ENCODE measurements at regions not wholly inside any gene's neighbourhood (a gene's known extent, or its start where the extent isn't known, plus 50 kb on each side); places are given as distances from the start of the nearest gene placed in this dataset.

DNA sequence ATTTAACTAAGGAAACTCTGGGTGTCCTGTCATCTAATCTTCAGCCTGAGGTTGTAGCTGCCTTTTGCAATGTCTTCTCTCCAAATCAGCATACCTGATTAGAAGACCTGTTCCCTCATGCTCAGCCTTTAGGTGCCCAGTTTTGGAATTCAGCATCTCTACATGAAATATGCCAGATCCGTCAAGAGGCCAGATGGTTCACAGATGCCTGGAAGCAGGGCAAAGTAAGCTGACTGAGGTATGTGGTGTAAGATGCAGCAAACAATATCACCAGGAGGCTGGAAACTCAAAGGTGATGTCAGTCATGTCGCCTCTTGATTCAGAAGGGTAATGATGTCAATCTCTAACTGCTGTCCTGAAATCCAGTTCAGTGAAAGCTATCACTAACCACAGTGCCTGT is 324.4 kb downstream of the PRELID2 start:
- no peak for FAIRE-seq
- DNase-seq (ENCODE audit: insufficient read length, low spot score): no peak

DNA sequence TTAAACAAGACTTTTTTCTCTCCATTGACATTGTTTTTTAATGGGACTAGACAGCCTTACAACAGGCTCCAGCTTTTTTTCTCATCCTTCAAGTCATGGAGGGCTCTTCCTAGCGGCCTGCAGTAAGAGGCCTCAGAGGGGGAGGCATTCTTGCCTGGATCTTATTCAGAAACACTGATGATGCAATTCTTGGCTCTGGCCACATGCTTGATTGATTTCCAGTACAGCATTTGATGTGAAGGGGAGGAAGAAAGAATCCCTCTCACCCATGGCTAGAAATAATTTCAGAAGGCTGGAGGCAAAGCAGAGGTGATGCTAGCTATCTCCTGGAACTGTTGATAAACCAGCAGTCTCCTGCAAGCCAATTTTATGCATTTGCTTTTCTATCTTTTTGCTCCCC is 324.8 kb downstream of the PRELID2 start:
- FAIRE-seq (no peak), DNase-seq (ENCODE audit: insufficient read length, low spot score) (no peak)

DNA sequence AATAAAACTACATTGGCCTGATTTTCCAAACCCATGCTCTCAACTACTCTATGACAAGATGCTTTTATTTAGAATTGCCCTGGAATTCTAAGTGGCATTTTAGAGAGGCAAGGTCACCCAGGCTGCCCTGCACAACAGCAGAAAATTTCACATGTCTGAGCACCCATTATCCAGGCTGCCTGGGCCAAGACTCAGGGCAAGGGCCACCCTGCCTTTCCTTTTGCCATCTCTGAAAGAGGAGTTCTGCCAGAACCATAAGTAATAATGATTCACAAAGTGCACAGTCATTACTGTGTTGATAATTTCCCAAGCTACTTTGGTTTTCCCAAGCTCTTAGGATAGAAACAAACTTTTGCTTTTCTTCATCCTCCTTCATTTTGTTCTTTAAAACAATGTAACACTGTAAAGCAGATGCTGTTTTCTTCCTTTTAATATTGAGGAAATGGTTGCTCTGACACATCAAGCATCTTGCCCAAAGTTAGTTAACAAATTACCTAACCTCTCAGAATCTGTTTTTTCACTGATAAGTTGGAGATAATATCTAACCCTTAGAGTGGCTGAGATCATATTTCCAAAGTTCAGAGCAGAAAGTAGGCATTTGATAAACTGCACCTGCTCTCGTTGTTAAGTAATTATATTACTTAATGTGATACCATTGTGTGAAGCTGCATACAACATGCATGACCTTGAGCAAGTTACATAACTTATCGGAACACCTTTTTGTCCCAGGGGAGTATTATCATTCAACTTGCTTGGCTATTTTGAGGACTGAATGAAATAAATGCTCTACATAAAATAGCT is 325.6 kb downstream of the PRELID2 start:
- no peak for FAIRE-seq
- DNase-seq (ENCODE audit: insufficient read length, low spot score): no peak

DNA sequence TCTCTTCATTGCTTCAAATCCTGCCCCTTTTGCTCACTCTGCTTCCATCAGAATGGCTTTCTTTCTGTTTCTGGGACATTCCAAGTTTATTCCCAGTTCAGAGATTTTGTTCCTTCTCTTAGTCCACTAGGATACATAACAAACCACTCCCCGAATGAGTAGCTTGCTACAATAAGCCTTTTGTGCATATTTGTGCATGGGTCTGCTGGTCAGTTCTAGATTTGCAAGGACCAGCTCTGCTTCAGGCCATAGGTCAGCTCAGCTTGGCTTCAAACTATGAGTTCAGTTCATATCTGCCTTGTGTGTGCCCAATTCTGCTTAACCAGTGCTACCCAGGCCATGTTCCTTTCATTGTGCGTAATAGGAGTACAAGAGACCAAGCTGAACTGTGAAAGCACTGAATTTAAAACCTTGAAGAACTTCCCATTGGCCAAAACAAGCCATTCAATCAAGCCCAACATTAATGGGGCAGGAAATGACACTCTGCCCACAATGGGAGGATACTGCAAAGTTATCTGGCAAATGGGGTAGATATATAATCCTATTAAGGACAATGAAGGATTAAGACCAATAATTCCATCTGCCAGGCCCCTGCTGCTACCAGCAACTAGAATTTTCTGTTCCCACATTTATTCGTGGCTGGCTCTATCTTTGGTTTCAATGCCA is 328.8 kb downstream of the PRELID2 start:
- no peak for FAIRE-seq

DNA sequence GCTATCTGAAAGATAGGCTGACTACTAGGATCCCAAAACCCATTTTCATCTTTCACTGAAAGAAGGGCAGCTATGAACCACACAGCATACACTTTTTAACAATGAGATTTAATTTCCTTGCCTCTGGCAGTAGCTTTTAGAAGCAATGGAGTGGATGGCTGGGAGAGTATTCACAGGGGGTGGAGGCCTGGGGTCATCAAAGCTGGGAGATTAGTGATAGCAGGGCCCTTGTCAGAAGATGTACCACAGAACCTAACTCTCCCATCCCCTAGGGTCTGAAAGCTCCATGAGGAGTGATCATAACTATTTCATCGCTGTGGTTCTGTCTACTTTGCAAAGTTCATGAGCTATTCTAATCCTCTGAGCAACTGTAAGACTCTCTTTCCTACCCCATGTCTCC is 332.2 kb downstream of the PRELID2 start:
- DNase-seq (ENCODE audit: insufficient read length, low spot score) (no peak), FAIRE-seq (no peak)

More for the DNA sequence above, 328.8 kb downstream of the PRELID2 start:
- no peak for DNase-seq (ENCODE audit: insufficient read length, low spot score)

DNA sequence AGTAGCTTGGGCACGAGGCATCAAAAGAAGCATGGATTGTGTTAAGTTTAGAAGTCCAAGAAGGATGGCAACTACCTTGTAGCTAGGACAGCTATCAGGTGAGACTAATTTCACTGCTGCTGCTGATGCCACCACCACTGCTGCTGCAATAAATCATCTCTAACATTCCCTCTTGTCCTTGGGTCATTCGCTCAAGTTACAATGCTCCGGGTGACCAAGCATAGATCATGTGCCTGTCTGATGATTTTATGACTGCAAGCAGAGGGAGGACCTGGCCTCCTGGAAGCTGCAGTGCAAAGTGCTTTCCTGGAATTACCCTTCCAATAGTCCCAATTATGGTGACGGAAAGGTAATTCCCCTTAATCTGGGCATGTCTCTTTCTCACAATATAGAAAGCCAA is 334.4 kb downstream of the PRELID2 start:
- DNase-seq (ENCODE audit: insufficient read length, low spot score): no peak
- no peak for FAIRE-seq

DNA sequence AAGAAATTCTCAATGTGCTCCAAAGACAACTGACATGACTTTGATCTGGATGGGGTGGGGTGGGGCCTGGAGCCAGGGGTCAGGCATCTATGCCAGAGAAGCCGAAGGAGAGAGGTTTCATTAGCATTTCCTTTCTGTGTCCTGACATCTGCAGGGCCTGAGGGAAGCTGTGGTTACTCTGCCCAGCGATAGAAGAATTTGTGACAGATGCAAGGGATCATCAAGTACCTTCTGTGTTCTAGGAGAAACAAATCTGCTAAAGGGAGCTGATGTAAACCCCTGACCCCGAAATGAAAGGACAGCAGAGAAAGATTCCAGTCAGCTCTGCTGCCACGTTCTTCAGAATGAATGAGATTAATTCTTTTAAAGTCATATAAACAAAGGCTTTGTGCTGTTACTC is 335.7 kb downstream of the PRELID2 start:
- no peak for FAIRE-seq
- DNase-seq (ENCODE audit: insufficient read length, low spot score): no peak

DNA sequence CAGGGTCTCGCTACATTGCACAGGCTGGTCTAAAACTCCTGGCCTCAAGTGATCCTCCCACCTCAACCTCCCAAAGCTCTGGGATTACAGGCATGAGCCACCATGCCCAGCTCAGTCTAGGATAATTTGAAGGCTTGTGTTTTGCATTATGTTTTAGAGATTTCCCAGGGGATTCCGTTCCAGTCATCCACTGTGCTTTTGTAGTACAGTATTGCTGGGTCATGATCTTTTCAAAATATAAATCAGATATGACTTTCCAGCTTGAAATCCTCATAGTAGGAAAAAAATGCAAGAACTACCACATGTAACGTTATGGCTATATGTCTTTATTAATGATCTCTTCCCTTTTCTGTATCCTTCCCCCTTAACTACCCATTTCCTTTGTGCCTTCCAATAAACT is 338.1 kb downstream of the PRELID2 start:
- no peak for FAIRE-seq
- DNase-seq (ENCODE audit: insufficient read length, low spot score): no peak

DNA sequence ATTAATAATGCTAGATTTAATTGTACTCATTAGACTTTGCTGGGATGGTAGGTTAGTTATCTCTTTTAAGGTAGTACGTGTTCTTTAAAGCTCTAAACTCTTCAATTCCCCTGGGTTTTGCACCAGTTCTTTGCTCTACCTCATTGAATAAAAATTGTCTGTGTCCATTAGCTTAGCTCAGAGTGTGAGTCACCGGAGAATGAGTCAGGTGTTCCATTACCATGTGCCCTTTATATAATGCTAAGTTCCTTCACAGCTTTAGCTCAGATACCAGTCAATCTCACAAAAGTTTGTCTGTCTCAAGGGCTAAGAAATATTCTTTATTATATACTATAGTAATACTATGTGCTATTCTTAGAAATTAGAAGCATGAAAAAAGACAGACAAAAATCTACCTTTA is 339.4 kb downstream of the PRELID2 start:
- FAIRE-seq: no peak
- no peak for DNase-seq (ENCODE audit: insufficient read length, low spot score)

DNA sequence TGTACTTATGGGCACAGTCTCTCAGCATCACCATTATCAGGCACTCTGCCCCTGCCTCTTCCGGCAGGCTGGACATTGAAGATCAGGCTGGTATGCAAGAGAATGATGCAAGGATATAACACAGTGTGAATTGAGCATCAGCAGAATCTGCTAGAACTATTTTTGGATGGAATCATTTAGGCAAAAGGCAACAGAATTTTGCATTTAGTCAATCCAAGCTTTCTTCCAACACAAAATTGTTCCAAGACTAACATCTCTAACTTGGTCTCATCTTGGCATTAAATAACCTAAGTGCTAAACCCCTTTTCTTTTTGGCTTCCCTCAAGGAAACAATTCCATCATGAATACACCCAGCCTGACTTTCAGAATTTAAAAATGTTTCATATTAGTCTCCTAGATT is 339.9 kb downstream of the PRELID2 start:
- FAIRE-seq (no peak), DNase-seq (ENCODE audit: insufficient read length, low spot score) (no peak)

DNA sequence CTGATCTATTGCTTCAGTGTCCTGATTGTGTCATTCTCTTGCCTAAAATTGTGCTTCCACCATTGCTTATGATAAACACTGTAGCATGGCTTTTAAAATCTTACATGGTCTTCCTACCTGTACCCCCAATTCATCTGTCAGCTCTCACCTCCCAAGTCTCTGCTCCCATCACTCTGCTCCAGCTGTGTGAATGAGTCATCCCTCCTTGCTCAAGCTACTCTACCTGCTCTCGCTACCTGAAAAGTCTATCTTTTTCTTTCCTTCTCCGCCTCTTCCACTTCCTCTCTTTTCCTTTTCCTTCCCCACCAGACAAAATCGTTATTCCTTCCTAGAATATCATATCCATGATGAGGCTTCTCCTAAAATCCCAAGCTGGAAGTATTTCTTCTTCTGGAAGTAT is 341.7 kb downstream of the PRELID2 start:
- FAIRE-seq (no peak), DNase-seq (ENCODE audit: insufficient read length, low spot score) (no peak)

DNA sequence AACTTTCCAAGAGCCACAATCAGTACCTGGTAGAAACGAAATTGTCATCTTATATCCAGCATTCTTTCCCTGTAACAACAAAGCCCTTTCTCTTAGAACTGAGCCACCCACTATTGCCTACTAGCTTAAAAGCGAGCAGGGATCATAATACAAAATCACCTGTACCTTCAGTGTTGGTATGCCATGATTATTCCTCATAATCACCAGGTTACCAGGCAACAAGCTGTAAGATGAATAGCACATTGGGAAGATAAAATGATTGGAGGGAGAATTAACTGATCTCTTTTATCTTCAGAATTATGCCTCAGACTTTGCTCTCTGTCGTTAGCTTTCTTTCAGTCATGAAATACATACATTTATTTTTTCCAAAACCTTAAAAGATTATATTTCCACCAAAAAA is 345.6 kb downstream of the PRELID2 start:
- no peak for FAIRE-seq
- DNase-seq (ENCODE audit: insufficient read length, low spot score): no peak

DNA sequence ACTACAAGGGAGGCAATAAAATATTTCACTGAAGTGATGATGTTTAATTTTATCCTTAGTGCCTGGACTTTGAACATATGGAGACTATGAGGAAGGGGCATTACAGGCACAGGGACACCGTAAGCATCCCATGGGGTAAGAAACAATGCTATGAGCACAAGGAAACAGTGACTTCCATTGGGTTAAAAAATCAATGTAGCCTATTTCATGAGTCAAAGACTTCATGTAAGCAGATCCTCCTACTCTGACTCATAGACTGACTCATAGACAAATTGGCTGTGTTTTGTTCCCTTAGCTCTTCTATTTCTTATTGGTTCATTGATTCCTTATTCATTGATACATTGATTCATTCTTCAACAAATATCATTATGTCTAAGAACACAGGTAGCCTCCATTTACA is 351.0 kb downstream of the PRELID2 start:
- FAIRE-seq: no peak
- DNase-seq (ENCODE audit: insufficient read length, low spot score): no peak

DNA sequence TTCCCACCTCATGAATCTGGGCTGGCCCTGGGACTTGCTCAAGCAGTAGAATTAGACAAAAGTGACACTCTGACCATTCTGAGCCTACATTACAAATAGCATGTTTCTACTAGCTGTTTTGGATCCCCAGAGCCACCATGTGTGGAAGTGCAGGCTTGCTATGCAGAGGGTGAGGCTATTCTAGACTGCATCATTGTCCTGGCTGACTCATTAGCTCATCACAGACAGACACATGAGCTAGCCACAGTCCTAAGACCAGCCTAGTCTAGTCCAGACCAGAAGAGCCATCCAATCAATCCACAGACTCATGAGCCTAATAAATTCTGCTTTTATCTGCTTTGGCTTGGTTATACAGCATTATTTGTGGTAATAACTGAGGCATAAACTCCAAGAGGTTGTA is 351.9 kb downstream of the PRELID2 start:
- DNase-seq (ENCODE audit: insufficient read length, low spot score) (no peak), FAIRE-seq (no peak)

DNA sequence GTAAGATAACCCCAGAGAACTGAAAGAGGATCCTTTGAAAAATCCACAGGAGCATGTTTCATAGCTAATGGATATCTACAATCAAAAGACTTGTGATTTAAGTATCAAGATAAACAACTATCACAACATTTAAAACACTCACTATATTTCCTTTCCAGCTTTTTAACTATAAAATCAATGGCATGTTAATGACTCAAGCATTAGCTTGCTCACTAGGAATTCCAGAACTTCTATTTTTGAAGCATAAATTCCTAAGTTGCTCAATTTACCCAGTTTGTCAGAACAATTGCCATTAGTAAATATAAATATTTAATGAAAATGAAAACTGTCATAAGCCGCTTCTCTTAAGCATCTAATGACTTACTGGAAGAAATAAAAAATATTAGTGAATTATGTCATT is 355.3 kb downstream of the PRELID2 start:
- FAIRE-seq (no peak), DNase-seq (ENCODE audit: insufficient read length, low spot score) (no peak)

DNA sequence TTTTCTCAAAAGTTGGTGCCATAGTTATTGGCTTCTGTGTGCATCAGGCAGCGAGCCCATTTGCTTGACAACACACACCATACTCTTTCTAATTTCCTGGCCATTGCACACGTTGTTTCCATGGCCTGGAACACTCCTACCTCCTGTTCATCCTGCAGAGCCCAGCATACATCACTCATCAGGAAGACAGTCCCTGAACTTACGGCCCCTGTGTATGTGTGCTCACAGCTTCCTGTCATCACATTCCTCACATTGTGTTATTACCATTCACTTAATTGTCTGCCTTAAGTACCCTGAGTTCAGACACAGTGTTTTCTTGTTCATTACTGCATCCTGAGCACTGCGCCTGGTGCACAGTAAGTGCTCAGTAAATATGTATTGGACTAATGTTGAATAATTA is 355.9 kb downstream of the PRELID2 start:
- no peak for FAIRE-seq
- DNase-seq (ENCODE audit: insufficient read length, low spot score): no peak

DNA sequence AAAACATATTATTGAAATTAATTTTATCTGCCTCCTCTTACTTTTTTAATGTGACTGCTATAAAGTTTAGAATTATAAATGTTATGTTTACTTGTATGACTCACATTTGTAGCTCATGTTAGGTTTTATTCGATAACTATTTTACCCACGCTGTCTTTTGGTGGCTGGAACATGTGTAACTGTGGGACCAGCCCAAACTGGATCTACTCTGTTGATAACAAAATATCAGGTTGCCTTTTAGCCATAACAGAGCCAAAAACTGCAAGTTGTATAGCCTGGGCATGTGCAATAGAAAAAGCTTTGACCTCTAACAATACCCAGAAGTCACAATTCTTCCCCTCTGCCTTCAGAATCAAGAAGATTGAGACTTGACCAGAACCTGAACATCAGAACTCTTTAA is 356.5 kb downstream of the PRELID2 start:
- no peak for DNase-seq (ENCODE audit: insufficient read length, low spot score)
- FAIRE-seq: no peak

DNA sequence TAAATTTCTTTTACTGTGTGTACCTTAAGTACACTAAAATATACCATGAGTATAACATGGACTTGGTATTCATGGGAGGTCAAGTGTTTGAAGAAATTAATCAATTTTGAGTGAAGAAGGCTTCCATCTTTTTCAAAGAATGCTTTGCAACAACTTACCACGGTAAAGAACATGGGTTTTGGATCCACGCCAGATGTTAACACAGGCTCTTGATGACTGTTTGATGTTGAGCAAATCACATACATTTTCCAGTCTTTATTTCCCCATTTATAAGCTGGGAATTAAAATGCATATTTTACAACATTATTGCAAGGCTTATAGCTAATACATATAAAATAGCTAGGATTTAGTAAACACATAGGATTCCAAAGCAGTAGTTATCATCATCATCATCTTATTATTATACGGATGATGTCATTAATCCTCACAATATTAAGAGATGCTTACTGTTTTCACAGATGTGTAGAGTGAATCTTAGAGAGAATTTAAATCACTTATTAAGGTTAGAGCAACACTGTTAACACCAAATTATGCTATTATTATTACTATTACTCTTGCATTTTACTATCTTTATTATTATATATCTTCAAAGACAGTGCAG is 362.0 kb downstream of the PRELID2 start:
- DNase-seq (ENCODE audit: insufficient read length, low spot score): no peak
- no peak for FAIRE-seq

DNA sequence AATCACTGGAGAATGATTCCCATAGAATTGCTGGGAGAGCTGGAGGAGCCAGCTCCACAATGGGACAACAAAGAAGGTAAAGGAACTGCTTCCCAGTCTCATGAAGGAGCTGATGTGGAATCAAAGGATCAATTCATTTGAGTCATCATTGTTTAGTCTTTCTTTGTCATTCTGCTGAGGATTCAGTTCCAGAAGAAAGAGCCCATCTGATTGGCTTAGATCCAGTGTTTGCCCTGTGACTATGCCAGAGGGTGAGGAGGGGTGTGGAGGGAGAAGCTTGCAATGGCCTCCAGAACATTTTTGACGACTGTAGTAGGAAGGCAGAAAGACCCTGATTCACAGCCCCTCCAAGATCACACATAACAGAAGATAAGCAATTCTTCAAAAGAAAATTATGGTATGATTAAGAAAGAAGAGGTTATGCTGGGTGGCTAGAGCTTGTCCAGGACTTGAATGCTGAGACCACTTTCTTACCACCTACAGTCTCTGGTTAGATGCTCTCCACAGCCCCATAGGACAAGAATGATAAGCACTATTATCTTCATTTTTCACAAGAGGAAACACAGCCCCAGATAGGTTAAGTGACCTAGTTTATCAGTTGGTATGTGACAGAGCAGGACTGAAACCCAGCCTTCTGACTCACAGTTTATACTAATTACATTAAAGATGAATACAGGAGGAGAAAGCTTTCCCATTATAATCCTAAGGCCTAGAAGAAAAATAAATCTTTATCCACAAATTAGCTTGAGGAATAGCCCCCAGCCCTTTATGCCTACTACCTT is 363.1 kb downstream of the PRELID2 start:
- DNase-seq (ENCODE audit: insufficient read length, low spot score) (no peak), FAIRE-seq (no peak)

DNA sequence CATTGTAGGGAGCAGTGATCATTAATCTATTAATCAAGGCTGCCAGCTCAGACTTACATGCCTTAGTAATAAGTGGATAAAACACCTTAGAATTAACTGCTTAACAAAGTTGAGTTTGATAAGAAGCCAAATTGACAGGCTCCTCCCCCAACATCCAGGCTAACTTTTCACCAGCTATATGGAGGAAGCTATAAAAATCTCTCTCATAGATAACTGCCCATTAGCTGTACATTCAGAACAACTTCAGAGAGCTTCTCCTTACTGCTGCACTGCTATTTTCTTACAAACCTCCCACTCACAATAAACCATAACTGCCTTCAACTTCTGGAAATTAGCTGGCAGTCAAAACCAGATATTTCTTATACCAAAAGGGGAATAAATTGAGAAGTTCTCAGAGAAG is 364.1 kb downstream of the PRELID2 start:
- FAIRE-seq: no peak
- no peak for DNase-seq (ENCODE audit: insufficient read length, low spot score)

DNA sequence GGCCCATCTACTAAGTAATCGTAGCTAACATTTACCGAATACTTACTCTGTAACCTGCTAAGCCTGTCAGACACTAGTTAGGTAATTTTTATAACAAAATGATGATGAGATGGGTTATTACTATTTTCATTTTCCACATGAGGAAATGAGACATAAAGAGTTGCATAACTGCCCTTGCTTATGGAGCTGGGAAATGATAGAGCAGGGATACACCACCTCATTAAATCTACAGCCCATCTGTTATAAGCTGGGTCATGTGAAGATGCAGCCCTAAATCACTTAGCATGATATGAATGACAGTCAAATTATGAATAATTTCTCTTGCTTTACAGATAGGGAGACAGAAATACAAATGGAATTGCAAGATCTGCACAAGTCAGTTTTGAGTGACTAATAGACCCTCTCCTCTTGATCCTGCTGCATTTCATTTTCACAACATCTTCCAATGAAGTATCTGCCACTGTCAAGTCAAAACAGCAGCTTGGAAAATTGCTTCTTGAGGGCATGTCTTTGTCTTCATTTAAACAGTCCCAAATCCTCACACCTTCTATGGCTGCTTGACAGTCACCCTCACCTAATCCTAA is 364.7 kb downstream of the PRELID2 start:
- FAIRE-seq (no peak), DNase-seq (ENCODE audit: insufficient read length, low spot score) (no peak)
